HG02798 (cell line): ENCODE measurements at regions not wholly inside any gene's neighbourhood (a gene's known extent, or its start where the extent isn't known, plus 50 kb on each side); places are given as distances from the start of the nearest gene placed in this dataset.
"Not testable (repeated sequence)": the region's sequence is repeated elsewhere in the genome, so short reads cannot be mapped to it uniquely, and the experiment has no call there.

Experiments used
- ATAC-seq: cut with Tn5 transposase; IDR thresholded peaks from one replicate; pipeline ENCODE4 v1.9.1; 2021; ENCODE audit warnings: mild to moderate bottlenecking; ENCODE audit not compliant: unreplicated experiment, poor library complexity

- ATAC-seq = no peak
These were observed 159.4 kb upstream of the MEOX2 start for GRCh38 chr7:15845868-15846267.

- no peak for ATAC-seq
These were observed 159.0 kb upstream of the MEOX2 start for GRCh38 chr7:15845461-15845860.

GRCh38 chr7:15839416-15840100 is 153.1 kb upstream of the MEOX2 start:
- no peak for ATAC-seq

DNA sequence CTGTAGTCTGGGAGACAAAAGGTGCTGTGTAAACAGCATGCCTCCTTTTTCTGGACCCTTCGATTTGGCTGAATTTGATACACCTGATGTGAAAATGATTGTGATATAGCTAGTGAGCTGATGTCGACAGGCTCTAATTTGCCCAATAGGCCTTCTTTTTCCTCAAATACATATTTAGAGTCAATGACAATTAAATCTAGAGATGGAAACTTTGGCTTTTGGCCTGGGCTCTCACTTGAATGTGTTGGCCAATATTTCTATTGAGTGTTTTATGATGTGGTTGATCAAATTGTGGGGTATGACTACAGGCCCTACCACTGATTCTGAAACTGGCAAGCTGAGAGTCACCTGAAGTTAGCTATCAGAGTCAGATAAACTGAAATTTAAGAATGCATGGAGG is 151.8 kb upstream of the MEOX2 start:
- no peak for ATAC-seq

DNA sequence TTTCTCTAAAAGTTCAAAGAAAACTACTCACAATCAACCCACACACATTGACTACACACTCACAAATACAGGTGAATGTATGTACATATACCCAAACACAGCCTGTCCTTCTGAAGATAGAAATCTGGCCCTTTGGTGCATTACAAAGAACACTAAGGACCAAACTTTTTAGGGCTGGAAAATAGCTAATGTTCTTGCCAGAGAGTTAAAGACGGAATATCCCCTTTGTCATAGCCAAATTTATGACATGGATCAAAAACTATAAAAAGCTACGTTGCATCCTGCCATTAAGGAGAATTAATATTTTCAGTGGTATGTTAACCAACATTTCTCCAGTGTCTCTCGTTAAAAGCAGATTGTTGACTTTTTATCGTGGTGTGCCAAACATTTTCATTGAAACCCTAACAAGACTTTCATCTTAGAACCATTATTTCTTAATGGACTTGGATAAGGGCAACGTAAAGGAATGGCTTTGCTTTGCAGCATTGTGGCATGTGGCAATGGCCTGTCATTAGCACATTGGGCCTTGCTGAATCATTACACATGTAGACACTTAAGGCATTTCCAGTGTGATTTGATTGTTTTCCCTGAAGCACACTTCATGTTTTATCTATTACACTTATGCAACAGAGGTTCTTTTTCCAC is 150.9 kb upstream of the MEOX2 start:
- ATAC-seq = no peak

DNA sequence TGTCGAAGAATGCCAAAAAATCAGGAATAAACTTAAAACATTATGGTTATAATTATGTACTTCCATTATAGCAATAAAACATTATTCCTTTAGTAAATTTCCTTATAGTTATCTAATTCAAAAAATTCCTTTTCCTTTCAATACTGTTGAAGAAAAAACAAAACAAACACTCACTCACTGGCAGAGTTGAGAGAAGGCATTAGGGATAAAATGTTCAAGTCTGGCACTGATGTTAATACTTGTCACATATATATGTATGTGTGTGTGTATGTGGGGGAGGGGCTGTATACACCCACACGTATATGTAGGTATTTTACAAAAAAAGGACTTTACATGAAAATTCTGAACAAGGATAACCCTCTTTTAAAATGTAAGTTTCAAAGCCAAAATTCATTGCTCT is 150.2 kb upstream of the MEOX2 start:
- ATAC-seq = no peak

GRCh38 chr7:15836041-15836440 is 149.6 kb upstream of the MEOX2 start:
- no peak for ATAC-seq

DNA sequence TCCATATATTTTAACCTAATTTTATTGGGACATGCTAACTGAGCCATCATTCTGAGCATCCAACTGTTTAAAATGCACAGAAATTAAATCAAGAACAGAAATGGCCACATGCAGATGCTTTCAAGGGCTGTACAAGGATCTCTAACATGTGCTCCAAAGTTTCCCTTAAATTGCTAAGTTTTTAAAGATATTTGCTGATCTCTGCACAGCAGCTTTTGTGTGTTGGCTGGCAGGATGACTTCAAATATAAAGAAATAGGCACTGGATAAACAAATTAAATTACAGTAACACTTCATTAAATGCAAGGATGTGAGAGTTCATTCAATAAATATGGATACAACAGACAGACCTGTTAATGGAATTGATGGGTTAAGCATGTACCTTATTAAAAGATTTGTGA is 148.0 kb upstream of the MEOX2 start:
- ATAC-seq = no peak

DNA sequence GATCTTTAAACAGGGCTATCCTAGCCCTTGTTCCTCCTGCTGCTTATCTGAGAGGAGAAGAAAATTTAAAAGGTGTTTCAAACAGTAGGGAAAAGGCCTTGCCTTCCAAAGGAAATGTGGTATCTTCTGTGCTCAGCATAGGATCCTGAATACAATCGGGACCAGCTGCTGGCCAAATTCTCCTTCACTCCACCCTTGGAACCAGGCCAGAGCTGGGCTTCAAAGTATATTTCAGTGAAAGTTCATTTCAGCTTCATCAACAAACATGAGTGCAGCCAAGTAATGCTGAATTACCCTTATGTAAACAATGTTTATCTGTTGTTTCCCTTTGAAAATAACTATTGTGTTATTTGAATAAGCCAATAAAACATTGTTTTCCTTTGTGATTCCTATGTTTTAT is 146.5 kb upstream of the MEOX2 start:
- ATAC-seq = no peak

DNA sequence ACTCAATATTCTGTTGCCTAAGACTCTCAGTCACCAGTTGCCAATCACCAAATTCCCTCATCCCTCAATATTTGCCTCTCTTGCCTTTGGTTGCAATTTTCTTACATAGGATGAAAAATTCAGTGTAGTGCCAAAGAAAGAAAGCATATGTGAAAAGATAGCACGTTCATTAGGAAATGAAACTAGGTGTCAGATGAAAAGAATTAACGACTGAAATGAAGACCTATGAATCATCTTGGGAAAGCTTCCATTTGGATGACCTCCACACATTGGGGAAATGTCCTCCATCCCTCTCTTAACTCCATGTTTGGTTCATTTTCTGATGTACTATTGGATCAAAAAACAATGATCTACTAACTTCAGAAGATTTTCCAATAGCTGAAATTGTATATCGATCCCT is 145.1 kb upstream of the MEOX2 start:
- no peak for ATAC-seq

DNA sequence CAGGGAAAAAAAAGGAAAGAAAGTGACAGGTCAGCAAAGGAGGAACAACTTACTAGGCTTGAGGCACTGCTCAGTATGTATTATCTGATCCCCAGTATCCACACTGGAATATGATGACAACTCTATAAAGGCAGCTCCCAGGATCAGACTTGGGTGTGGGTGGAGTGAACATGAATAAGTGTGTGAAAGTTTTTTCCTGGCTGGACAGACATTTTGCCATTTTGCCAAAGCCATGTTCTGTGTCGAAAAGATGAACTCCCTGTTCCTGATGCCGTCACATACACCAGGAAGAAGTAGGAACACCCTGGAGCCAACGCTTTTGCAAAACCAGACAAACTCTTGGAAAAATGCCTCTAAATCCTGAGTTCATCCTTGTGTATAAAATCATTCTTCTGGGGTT is 143.2 kb upstream of the MEOX2 start:
- no peak for ATAC-seq

GRCh38 chr7:15828881-15829280 is 142.4 kb upstream of the MEOX2 start:
- ATAC-seq = no peak

DNA sequence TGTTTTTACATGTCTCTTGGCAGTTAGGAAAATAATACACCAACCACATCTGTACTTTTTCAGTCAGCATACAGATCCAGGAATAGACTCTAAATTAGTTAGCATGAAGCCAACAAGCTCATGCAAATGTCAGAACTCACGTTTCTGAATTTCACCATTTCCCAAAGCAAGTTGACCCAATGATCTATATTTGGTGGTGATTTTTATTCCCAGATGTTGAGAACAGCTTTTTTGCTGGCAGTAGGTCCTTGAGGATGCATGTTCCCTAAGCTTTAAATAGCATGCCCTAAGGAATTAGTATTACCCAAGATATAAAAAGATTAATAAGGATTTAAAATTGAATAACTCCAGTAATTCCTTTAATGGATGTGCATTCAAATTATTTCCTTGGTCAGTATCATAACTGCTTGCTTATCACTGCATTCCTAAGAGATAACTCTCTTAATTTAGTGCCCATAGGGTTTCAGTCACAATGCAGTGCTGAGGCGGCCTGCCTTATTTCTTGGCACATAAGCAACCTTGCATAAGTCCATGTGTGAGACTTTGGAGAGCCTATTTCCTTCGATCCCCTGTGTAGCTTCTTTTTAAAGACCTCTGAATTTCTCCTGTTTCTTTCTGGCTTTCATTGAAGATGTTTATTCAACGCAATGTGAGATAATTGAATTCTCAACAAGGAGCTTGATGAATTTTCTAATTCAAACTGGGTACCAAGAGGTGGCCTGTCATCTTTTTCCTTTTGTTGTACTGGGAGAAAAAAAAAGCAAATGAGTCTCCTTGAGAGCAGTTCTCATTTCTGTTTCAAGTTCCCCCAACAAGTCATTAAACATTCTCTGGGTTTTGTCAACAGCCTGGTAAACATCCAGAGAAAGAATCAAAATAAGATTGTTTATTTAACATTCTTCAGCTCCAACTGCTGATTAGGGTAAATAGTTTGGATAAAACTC is 135.3 kb upstream of the MEOX2 start:
- ATAC-seq = no peak

DNA sequence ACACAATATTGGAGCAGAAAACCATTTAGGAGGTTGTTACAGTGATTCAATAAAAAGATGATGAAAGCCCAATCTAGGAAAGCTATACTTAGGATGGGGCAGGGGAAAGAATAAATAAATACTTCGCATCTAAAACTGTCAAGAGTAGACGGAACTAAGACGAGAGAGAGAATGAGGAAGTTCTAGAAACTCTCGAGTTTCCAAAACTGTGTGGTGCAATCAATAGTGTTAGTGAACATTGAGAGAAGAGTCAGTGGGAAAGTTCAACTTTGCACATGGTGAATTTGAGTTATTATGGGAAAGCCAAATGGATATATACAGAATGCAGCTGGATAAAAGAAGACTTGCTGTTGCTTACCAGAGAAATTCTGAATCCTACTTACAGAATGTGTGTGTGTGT is 133.8 kb upstream of the MEOX2 start:
- ATAC-seq = no peak

GRCh38 chr7:15816835-15817426 is 130.4 kb upstream of the MEOX2 start:
- ATAC-seq = no peak

DNA sequence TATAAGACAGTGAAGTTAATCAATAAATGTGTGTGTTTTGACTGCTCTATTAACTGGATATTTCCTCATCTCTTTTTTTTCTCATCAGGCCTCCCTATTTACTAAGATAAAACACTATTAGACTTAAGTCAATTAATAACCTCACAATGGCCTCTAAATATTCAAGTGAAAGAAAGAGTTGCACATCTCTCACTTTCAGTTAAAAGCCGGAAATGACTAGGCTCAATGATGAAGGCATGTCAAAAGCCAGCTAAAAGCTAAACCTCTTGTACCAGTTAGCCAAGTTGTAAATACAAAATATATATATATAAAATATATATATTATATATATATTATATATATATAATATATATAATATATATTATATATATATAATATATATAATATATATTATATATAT is 127.0 kb upstream of the MEOX2 start:
- ATAC-seq = no peak

DNA sequence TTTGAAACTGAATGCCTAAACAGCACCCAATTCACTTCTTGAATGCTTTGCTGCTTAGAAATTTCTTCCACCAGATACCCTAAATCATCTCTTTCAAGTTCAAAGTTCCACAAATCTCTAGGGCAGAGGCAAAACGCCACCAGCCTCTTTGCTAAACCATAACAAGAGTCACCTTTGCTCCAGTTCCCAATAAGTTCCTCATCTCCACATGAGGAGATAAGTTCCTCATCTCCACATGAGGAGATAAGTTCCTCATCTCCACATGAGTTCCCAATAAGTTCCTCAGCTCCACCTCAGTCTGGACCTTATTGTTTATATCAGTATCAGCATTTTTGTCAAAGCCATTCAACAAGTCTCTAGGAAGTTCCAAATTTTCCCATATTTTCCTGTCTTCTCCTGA is 123.9 kb upstream of the MEOX2 start:
- not testable (repeated sequence) for ATAC-seq

DNA sequence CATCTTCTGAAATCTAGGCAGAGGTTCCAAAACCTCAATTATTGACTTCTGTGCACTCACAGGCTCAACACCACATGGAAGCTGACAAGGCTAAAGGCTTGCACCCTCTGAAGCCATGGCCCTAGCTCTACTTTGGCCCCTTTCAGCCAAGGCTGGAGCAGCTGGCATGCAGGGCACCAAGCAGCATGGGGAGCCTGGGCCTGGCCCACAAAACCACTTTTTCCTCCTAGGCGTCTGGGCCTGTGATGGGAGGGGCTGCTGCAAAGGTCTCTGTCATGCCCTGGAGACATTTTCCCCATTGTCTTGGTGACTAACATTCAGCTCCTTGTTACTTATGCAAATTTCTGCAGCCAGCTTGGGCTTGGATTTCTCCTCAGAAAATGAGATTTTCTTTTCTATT is 123.5 kb upstream of the MEOX2 start:
- ATAC-seq = not testable (repeated sequence)

DNA sequence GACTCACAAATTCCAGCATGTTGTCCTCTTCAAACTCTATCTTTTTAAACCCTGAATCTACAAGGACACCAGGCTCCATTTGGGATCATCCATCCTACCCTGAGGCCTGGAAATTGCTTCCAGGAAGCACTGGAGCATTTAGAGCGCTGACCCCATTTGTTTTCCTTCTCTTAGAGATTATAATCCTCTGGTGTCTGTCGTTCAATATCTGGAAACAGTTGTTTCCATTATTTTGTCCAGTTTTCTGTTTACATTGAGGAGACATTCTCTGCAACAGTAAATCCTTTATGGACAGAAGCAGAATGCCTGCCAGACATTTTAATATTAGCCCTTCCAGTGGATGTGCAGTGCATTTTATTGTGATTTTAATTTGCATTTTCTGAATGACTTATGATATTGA is 119.4 kb upstream of the MEOX2 start:
- no peak for ATAC-seq

DNA sequence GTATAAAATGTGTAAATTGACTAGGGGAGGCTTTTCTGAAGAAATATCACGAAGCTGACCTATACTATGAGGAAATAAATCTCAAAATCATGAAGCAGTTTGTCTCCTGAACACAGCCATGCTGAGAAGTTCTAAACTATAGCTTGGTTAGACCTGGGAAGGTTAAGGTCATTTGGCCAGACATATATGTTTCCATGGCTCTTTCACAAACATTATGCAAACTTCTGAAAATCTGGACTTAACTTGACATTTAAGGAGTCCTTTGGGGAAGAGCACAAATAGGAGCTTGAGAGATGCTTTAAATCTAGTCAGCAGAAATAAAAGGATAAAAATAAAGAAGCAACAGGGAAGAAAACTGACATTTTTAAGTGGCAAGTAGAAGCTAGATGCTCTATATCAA is 115.9 kb upstream of the MEOX2 start:
- ATAC-seq = no peak

DNA sequence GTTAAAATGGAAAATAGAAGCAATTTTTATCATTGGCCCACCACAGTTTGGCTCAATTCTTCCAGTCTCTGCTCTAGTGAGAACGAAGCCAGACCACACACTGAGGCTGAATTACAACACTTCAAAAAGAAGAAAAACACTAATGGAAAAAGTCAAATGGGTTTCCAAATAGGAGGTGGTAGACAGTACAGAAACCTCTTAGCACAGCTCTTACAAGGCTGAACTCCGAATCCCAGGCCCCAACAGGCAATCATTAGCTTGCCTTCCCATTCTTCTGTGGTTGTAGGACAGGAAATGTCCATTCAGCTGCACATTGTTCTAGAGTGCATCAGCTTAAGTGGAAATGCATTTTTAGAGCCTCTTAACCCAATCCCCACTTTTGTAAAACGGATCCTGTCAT is 115.1 kb upstream of the MEOX2 start:
- ATAC-seq = no peak
